VCaP (cell line): ENCODE measurements at regions not wholly inside any gene's neighbourhood (a gene's known extent, or its start where the extent isn't known, plus 50 kb on each side); places are given as distances from the start of the nearest gene placed in this dataset.
A peak's percentile ranks its signal among the peaks of the same experiment; 100 is the strongest.
"Not testable (repeated sequence)": the region's sequence is repeated elsewhere in the genome, so short reads cannot be mapped to it uniquely, and the experiment has no call there.

Source experiments
- H3K27ac ChIP-seq: fragments of 450-650 bp; 2 replicates; pipeline ENCODE4 v1.5.1; 2017
- CTCF ChIP-seq: fragments of 450-650 bp; conservative IDR thresholded peaks from 2 replicates; pipeline ENCODE4 v1.5.1; 2017; ENCODE audit warnings: mild to moderate bottlenecking, moderate library complexity

GRCh38 chr1:191734321-191734720 lies 423.9 kb upstream of the RGS18 start:
- H3K27ac ChIP-seq = no peak overlapping the region
- no peak for TF ChIP-seq CTCF

- TF ChIP-seq CTCF = no peak
- H3K27ac ChIP-seq = no peak overlapping the region
Measured at GRCh38 chr1:191739544-191739943, 418.7 kb upstream of the RGS18 start.

- peak; percentile 46 for TF ChIP-seq CTCF
- no peak overlapping the region for H3K27ac ChIP-seq
Measured at GRCh38 chr1:191752342-191752741, 405.9 kb upstream of the RGS18 start.

GRCh38 chr1:191760016-191760415 lies 398.2 kb upstream of the RGS18 start:
- no peak for TF ChIP-seq CTCF
- H3K27ac ChIP-seq = no peak overlapping the region

GRCh38 chr1:191788551-191788950 lies 369.7 kb upstream of the RGS18 start:
- TF ChIP-seq CTCF = no peak
- no peak overlapping the region for H3K27ac ChIP-seq

GRCh38 chr1:191798178-191798577 lies 360.1 kb upstream of the RGS18 start:
- no peak for TF ChIP-seq CTCF
- H3K27ac ChIP-seq = no peak overlapping the region

- no peak overlapping the region for H3K27ac ChIP-seq
- no peak for TF ChIP-seq CTCF
Measured at GRCh38 chr1:191804311-191804710, 354.0 kb upstream of the RGS18 start.

GRCh38 chr1:191813593-191813992 lies 344.7 kb upstream of the RGS18 start:
- H3K27ac ChIP-seq = not testable (repeated sequence)
